K562 (cell line): ENCODE measurements at regions not wholly inside any gene's neighbourhood (a gene's known extent, or its start where the extent isn't known, plus 50 kb on each side); places are given as distances from the start of the nearest gene placed in this dataset.

Experiments used
- ATAC-seq: fragments of 200-7000 bp; cut with Tn5 transposase; 3 replicates; pipeline ENCODE4 v1.9.1; 2020; ENCODE audit warnings: moderate library complexity
- BruUV-seq: library from RNA; stranded (reverse); fragments of 400-500 nt; replicated peaks from 2 replicates; lab custom pipeline; 2021; lab: Mats Ljungman, UMichigan
- CTCF ChIA-PET: fragments of 300-600 bp; formaldehyde crosslinking; extraction: SDS; loops from one replicate; lab custom pipeline; 2021; ENCODE audit warnings: low intra/inter-chr PET ratio; lab: Yijun Ruan, JAX
- POLR2A ChIA-PET: fragments of 300-600, 350-650 bp; sonication (Branson Sonifier 250); formaldehyde crosslinking; extraction: SDS; loops from one replicate; lab custom pipeline; 2021; ENCODE audit warnings: antibody characterized with exemption, inconsistent platforms; lab: Yijun Ruan, JAX
- DNase-seq, 4 experiments: peaks; one replicate each; pipeline versions ENCODE4 v3.0.0 to v3.0.0-alpha.2; 2011 to 2018; ENCODE audit warnings: low spot score in 3 of 4, mixed read lengths in 3 of 4; ENCODE audit errors: extremely low read depth in 1 of 4
- FAIRE-seq: peaks from 2 replicates; lab custom pipeline; 2011; peaks lifted over from hg19 to GRCh38; lab: Jason Lieb, UNC
- H2AFZ ChIP-seq: 2 replicates; pipeline ENCODE4 v1.6.0; 2011; ENCODE audit warnings: low read depth, low read length, control low read depth, inconsistent platforms
- H3K27ac ChIP-seq: fragments of 200-600 bp; 3 replicates; pipeline ENCODE4 v1.8.0; 2011; ENCODE audit warnings: low read depth, mild to moderate bottlenecking, control low read depth, inconsistent platforms, low read length, moderate library complexity, mixed read lengths; ENCODE audit errors: extremely low read depth
- H3K27me3 ChIP-seq, 2 experiments: fragments of 300-600 bp in 1 of 2; 2 replicates in 1 of 2; 3 replicates in 1 of 2; pipeline versions ENCODE4 v1.6.0 to v1.8.0; 2011; ENCODE audit warnings: inconsistent platforms in 2 of 2, low read length in 2 of 2, mild to moderate bottlenecking in 1 of 2, mixed read lengths in 1 of 2, moderate library complexity in 1 of 2; ENCODE audit not compliant: control insufficient read depth in 2 of 2, insufficient read depth in 2 of 2
- H3K36me3 ChIP-seq: fragments of 300-600 bp; 3 replicates; pipeline ENCODE4 v1.8.0; 2011; ENCODE audit warnings: mild to moderate bottlenecking, low read length, inconsistent platforms; ENCODE audit not compliant: control insufficient read depth, insufficient read depth
- H3K4me1 ChIP-seq, 2 experiments: fragments of 200-600 bp in 1 of 2; replicated peaks in 1 of 2; 2 replicates in 1 of 2; 3 replicates in 1 of 2; pipeline versions ENCODE4 v1.5.1 to v1.8.0; 2011; ENCODE audit warnings: inconsistent platforms in 2 of 2, low read length in 2 of 2, mild to moderate bottlenecking in 1 of 2, mixed read lengths in 1 of 2, moderate library complexity in 1 of 2; ENCODE audit not compliant: control insufficient read depth in 2 of 2, insufficient read depth in 2 of 2
- H3K4me2 ChIP-seq: 2 replicates; pipeline ENCODE4 v1.6.1; 2011; ENCODE audit warnings: low read length, control low read depth, inconsistent platforms, mixed read lengths; ENCODE audit not compliant: insufficient read depth
- H3K4me3 ChIP-seq: fragments of 200-600 bp; sonication (generic), shearing (Covaris generic); 2 replicates; pipeline ENCODE4 v1.5.1; 2016; ENCODE audit warnings: control low read depth, inconsistent platforms
- H3K79me2 ChIP-seq: fragments of 200-600 bp; 3 replicates; pipeline ENCODE4 v1.8.0; 2011; ENCODE audit warnings: low read length, inconsistent platforms; ENCODE audit not compliant: control insufficient read depth, insufficient read depth
- H3K9ac ChIP-seq, 2 experiments: 2 replicates each; pipeline versions ENCODE4 v1.6.0 to v1.6.1; 2011; ENCODE audit warnings: low read depth in 2 of 2, low read length in 2 of 2, control low read depth in 1 of 2, inconsistent platforms in 1 of 2, mild to moderate bottlenecking in 1 of 2, mixed read lengths in 1 of 2; ENCODE audit not compliant: insufficient read depth in 1 of 2
- H3K9me1 ChIP-seq: one replicate; pipeline ENCODE4 v1.6.0; 2011; ENCODE audit warnings: inconsistent platforms, mild to moderate bottlenecking, low read length, moderate library complexity; ENCODE audit not compliant: control insufficient read depth, insufficient read depth
- H3K9me3 ChIP-seq: replicated peaks from 2 replicates; pipeline ENCODE4 v1.5.1; 2011; ENCODE audit warnings: low read depth, low read length, inconsistent platforms; ENCODE audit not compliant: control insufficient read depth, insufficient read depth
- H4K20me1 ChIP-seq: replicated peaks from 2 replicates; pipeline ENCODE4 v1.6.1; 2011; ENCODE audit warnings: low read length, inconsistent platforms, mixed read lengths; ENCODE audit not compliant: control insufficient read depth, insufficient read depth
- CTCF ChIP-seq, 3 experiments: IDR thresholded peaks in 2 of 3; conservative IDR thresholded peaks in 1 of 3; 2 replicates each; pipeline ENCODE4 v1.5.1; 2011 to 2012; ENCODE audit warnings: low read length in 3 of 3, mild to moderate bottlenecking in 3 of 3, control low read depth in 2 of 3, improper control_type of control experiment in 1 of 3, inconsistent platforms in 1 of 3, low read depth in 1 of 3, mixed read lengths in 1 of 3, moderate library complexity in 1 of 3; ENCODE audit not compliant: insufficient read depth in 2 of 3
- REST ChIP-seq, 2 experiments: fragments of 450-650 bp; formaldehyde crosslinking in 1 of 2; IDR thresholded peaks; 2 replicates each; pipeline versions ENCODE4 v1.4.0 to v1.6.1; 2014 to 2020; ENCODE audit warnings: mild to moderate bottlenecking in 2 of 2, borderline replicate concordance in 1 of 2, low read depth in 1 of 2
- TRIM25 ChIP-seq: fragments of 450-650 bp; IDR thresholded peaks from 2 replicates; pipeline ENCODE4 v1.7.0; 2016; ENCODE audit warnings: borderline replicate concordance
- ZHX1 ChIP-seq: fragments of 150-350 bp; conservative IDR thresholded peaks from 2 replicates; pipeline ENCODE4 v1.6.1; 2014; ENCODE audit warnings: low read length
- ZNF79 ChIP-seq: fragments of 250-450 bp; sonication (Bioruptor Pico); IDR thresholded peaks from 2 replicates; pipeline ENCODE4 v1.4.0; 2020; ENCODE audit warnings: low read depth, mild to moderate bottlenecking, moderate library complexity
- WGBS: fragments of 100-300 bp; shearing (Covaris generic); methylation state at CpG from one replicate; pipeline ENCODE4 v1.1.6; 2016; ENCODE audit warnings: low coverage, mixed read lengths; ENCODE audit not compliant: insufficient coverage; ENCODE audit errors: missing lambda C conversion rate; 5-methylcytosine and 5-hydroxymethylcytosine counted together
- in situ Hi-C: fragments of 300-500 bp; cut with MboI; formaldehyde crosslinking; loops from 4 replicates; pipeline ENCODE4 v1.15.0; 2018; ENCODE audit warnings: inconsistent platforms, mixed read lengths
- intact Hi-C: fragments of 100-400 bp; cut with micrococcal nuclease; formaldehyde crosslinking; loops from 2 replicates; pipeline ENCODE4 v1.14.2; 2022

- no peak overlapping the region for H3K4me3 ChIP-seq
- H4K20me1 ChIP-seq, result no peaks in the 10 kb centered on the region
- no peak for FAIRE-seq
- in situ Hi-C loops (no loop called here), intact Hi-C loops (no loop called here)
- H3K9me3 ChIP-seq, result no peaks in the 10 kb centered on the region
- H3K4me1 ChIP-seq, result no peaks in the 10 kb centered on the region
- BruUV-seq, result no TSS peak
- no peak for TF ChIP-seq REST (IDR thresholded peaks at IDR 0.05; ENCODE audit: borderline replicate concordance)
- TF ChIP-seq REST (CRISPR knock-in tag; IDR thresholded peaks at IDR 0.05; ENCODE audit: low read depth), result no peak
- no peak for TF ChIP-seq CTCF (IDR thresholded peaks at IDR 0.05 in 2 of 3, conservative IDR thresholded peaks at IDR 0.05 in 1 of 3; ENCODE audit: insufficient read depth in 2 of 3, low read depth in 1 of 3, low read length in 3 of 3)
- TF ChIP-seq ZHX1, result no peak
- TF ChIP-seq TRIM25, result no peak
- no peak for TF ChIP-seq ZNF79
- no peaks in the 10 kb centered on the region for H3K27me3 ChIP-seq
- 0% methylated on average over 4 of the region's 4 CpGs for WGBS
- CTCF ChIA-PET, result no interaction called here
- DNase-seq, result no peak
- no peak overlapping the region for H3K9ac ChIP-seq
- H2AFZ ChIP-seq, result no peak overlapping the region
- no peaks in the 10 kb centered on the region for H3K79me2 ChIP-seq
- H3K36me3 ChIP-seq, result no peaks in the 10 kb centered on the region
- no peak overlapping the region for H3K27ac ChIP-seq
- H3K4me2 ChIP-seq, result no peak overlapping the region
- no peaks in the 10 kb centered on the region for H3K9me1 ChIP-seq
- ATAC-seq, result no peak
- POLR2A ChIA-PET, result no interaction called here
Measured at GRCh38 chr9:116070256-116070914, 83.2 kb upstream of the PAPPA start.
